ENCODE measurements at regions not wholly inside any gene's neighbourhood (a gene's known extent, or its start where the extent isn't known, plus 50 kb on each side); places are given as distances from the start of the nearest gene placed in this dataset.

DNA sequence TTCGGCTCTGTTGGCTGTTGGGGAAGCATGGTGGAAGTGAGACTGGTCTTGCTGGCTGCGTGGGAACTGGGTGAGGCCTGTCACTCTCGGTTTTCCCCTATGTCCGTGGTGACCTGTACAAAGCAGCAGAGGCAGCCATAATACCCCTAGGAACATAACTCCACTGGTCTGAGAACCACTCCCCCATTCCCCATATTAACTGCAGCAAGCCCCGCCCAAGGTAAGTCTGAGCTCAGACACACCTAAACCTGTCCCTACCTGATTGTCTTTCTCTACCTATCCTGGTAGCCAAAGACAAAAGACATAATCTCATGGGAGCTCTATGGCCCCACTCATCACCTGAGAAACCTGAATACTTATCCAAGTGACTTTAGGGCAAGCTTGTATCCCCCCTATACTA, 156.3 kb upstream of the PHACTR1 start:
- no peaks in the 10 kb centered on the region for H3K9me3 ChIP-seq
- peaks cover 0 to 10% (median 0%) of the 10 kb centered on the region in 4 donors for H3K4me1 ChIP-seq
- no peaks in the 10 kb centered on the region for H3K27me3 ChIP-seq
- TF ChIP-seq CTCF (IDR thresholded peaks at IDR 0.05) = no peak
- no peak for DNase-seq
- intact Hi-C loops (cut with DNase I; ENCODE audit: low total_unique reads) = no loop called here
- H3K4me3 ChIP-seq = no peak overlapping the region
- no peaks in the 10 kb centered on the region for H3K36me3 ChIP-seq
- H3K27ac ChIP-seq = no peak overlapping the region

GRCh38 chr6:12566618-12567123, 149.9 kb upstream of the PHACTR1 start:
- peaks cover 0 to 13% (median 3%) of the 10 kb centered on the region in 4 donors for H3K4me1 ChIP-seq
- DNase-seq = no peak
- H3K4me3 ChIP-seq = no peak overlapping the region
- no peaks in the 10 kb centered on the region for H3K27me3 ChIP-seq
- H3K27ac ChIP-seq = no peak overlapping the region
- intact Hi-C loops (cut with DNase I; ENCODE audit: low total_unique reads) = no loop called here
- H3K9me3 ChIP-seq = no peaks in the 10 kb centered on the region
- H3K36me3 ChIP-seq = no peaks in the 10 kb centered on the region
- TF ChIP-seq CTCF (IDR thresholded peaks at IDR 0.05) = no peak

DNA sequence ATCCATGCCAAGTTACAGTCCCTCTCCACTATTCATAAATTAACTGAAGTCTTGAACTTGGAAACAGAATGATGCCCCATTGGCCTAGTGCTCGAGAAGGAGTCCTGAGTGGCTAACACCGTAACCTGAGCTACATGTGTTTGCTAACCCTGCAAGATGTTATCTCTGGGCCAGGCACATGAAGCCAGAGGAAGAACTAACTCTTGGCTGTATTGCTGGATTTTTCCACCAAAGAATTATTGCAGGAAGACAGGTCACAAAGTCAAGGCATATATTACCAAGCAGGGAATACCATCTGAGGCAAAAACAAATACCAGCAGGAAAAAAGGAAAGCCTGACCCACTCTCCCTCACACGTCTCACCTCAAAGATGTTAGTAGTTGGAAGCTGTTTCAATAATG, 148.9 kb upstream of the PHACTR1 start:
- Histone ChIP-seq H3K9me3 (no peaks in the 10 kb centered on the region), H3K4me1 (peaks cover 0 to 15% (median 3%) of the 10 kb centered on the region in 4 donors), H3K27ac (no peak overlapping the region), H3K27me3 (no peaks in the 10 kb centered on the region), H3K4me3 (no peak overlapping the region), H3K36me3 (no peaks in the 10 kb centered on the region)
- DNase-seq = no peak
- no peak for TF ChIP-seq CTCF (IDR thresholded peaks at IDR 0.05)
- intact Hi-C loops (cut with DNase I; ENCODE audit: low total_unique reads) = no loop called here

DNA sequence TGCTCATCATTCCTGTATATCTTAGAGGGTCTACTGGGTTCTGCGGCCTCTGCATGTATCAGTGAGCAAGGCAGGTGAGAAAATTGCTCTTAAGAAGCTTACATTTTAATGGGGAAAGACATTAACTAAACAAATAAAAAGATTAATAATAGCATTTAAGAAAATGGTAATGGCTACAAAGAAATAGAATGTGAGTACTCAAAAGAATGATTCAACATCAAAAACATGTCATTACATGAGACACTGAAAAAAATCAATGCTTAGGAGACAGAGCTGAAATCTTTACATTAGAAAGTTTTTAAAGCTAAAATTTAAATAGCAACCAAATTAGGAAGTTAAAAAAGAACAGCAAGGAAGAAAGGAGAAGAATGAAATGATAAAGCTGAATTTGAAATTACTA, 146.9 kb upstream of the PHACTR1 start:
- no peak for TF ChIP-seq CTCF (IDR thresholded peaks at IDR 0.05)
- no peaks in the 10 kb centered on the region for H3K27me3 ChIP-seq
- H3K9me3 ChIP-seq = no peaks in the 10 kb centered on the region

GRCh38 chr6:12570461-12571030, 146.0 kb upstream of the PHACTR1 start:
- no peaks in the 10 kb centered on the region for H3K36me3 ChIP-seq
- H3K9me3 ChIP-seq = no peaks in the 10 kb centered on the region
- no peaks in the 10 kb centered on the region for H3K27me3 ChIP-seq
- H3K4me3 ChIP-seq = no peak overlapping the region
- intact Hi-C loops (cut with DNase I; ENCODE audit: low total_unique reads) = no loop called here
- TF ChIP-seq CTCF (IDR thresholded peaks at IDR 0.05) = no peak
- H3K4me1 ChIP-seq = peaks cover 0 to 24% (median 6%) of the 10 kb centered on the region in 4 donors
- no peak for DNase-seq
- H3K27ac ChIP-seq = no peak overlapping the region

More for the DNA sequence above, 146.9 kb upstream of the PHACTR1 start:
- H3K4me3 ChIP-seq = no peak overlapping the region
- peaks cover 0 to 24% (median 6%) of the 10 kb centered on the region in 4 donors for H3K4me1 ChIP-seq
- no peak overlapping the region for H3K27ac ChIP-seq
- intact Hi-C loops (cut with DNase I; ENCODE audit: low total_unique reads) = no loop called here
- DNase-seq = no peak
- no peaks in the 10 kb centered on the region for H3K36me3 ChIP-seq
